Activated CD8-positive, alpha-beta T cell treated with anti-CD3 and anti-CD28 coated beads for 36 hours (primary cell): ENCODE measurements at regions not wholly inside any gene's neighbourhood (a gene's known extent, or its start where the extent isn't known, plus 50 kb on each side); places are given as distances from the start of the nearest gene placed in this dataset.

ENCODE experiments used
- ATAC-seq: fragments of 200-7000 bp; cut with Tn5 transposase; one replicate; pipeline ENCODE4 v1.10.0; 2021; ENCODE audit warnings: mild to moderate bottlenecking, moderate library complexity
- CTCF ChIA-PET: fragments of 350-600 bp; sonication (Branson Sonifier 250); formaldehyde crosslinking; loops from one replicate; lab custom pipeline; 2021; ENCODE audit warnings: antibody characterized with exemption; lab: Charles Lee
- POLR2A ChIA-PET: fragments of 350-600 bp; sonication (Branson Sonifier 250); formaldehyde crosslinking; loops from one replicate; lab custom pipeline; 2021; ENCODE audit warnings: antibody characterized with exemption; lab: Charles Lee
- DNase-seq: peaks from one replicate; pipeline ENCODE4 v3.0.0-alpha.2; 2020
- H3K27ac Mint-ChIP-seq: one replicate; pipeline ENCODE4 v1.8.0; 2021; ENCODE audit warnings: mild to moderate bottlenecking, mixed read lengths
- H3K27me3 Mint-ChIP-seq: one replicate; pipeline ENCODE4 v1.8.0; 2021; ENCODE audit warnings: mixed read lengths
- H3K36me3 Mint-ChIP-seq: one replicate; pipeline ENCODE4 v1.8.0; 2021; ENCODE audit warnings: low read depth, mixed read lengths
- H3K4me1 Mint-ChIP-seq: one replicate; pipeline ENCODE4 v1.8.0; 2021; ENCODE audit warnings: low read depth, mixed read lengths
- H3K4me3 Mint-ChIP-seq: one replicate; pipeline ENCODE4 v1.8.0; 2021; ENCODE audit warnings: mild to moderate bottlenecking, moderate library complexity, mixed read lengths
- H3K9me3 Mint-ChIP-seq: one replicate; pipeline ENCODE4 v1.8.0; 2021; ENCODE audit warnings: mixed read lengths
- intact Hi-C: fragments of 100-400 bp; cut with micrococcal nuclease; formaldehyde crosslinking; loops from one replicate; pipeline ENCODE4 v1.10.0; 2022
- TF ChIP-seq, protein P1 (sequence below): fragments of 200-600 bp; IDR thresholded peaks from one replicate; pipeline ENCODE4 v1.8.0; 2022; ENCODE audit warnings: antibody characterized with exemption, mild to moderate bottlenecking

DNA sequence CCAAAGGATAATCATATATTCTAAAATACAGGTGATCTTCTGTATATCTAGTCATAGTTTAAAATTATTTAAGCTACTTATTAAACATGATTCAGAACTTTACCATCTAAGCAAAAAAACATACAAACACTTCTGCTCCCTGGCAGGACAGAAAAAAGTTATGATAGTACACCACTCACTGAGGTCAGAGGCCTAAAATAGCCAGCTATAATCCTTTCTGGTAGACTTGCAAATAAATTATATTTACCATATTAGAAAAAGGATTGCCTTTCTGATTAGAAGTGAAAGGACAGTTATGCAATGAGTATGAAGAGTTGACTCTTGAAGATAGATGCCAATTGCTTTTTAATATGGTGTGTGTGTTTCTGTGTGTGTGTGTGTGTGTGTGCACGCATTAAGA lies 207.4 kb downstream of the BMP2 start:
- no peak for ATAC-seq
- H3K4me3 Mint-ChIP-seq, result no peak overlapping the region
- TF ChIP-seq, protein P1, sequence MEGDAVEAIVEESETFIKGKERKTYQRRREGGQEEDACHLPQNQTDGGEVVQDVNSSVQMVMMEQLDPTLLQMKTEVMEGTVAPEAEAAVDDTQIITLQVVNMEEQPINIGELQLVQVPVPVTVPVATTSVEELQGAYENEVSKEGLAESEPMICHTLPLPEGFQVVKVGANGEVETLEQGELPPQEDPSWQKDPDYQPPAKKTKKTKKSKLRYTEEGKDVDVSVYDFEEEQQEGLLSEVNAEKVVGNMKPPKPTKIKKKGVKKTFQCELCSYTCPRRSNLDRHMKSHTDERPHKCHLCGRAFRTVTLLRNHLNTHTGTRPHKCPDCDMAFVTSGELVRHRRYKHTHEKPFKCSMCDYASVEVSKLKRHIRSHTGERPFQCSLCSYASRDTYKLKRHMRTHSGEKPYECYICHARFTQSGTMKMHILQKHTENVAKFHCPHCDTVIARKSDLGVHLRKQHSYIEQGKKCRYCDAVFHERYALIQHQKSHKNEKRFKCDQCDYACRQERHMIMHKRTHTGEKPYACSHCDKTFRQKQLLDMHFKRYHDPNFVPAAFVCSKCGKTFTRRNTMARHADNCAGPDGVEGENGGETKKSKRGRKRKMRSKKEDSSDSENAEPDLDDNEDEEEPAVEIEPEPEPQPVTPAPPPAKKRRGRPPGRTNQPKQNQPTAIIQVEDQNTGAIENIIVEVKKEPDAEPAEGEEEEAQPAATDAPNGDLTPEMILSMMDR, result no peak
- ChIA-PET CTCF (no interaction called here), POLR2A (no interaction called here)
- peaks cover 10% of the 10 kb centered on the region for H3K9me3 Mint-ChIP-seq
- H3K27ac Mint-ChIP-seq, result no peak overlapping the region
- no peaks in the 10 kb centered on the region for H3K36me3 Mint-ChIP-seq
- no peak for DNase-seq
- no peaks in the 10 kb centered on the region for H3K27me3 Mint-ChIP-seq
- no peaks in the 10 kb centered on the region for H3K4me1 Mint-ChIP-seq
- intact Hi-C loops, result no loop called here

DNA sequence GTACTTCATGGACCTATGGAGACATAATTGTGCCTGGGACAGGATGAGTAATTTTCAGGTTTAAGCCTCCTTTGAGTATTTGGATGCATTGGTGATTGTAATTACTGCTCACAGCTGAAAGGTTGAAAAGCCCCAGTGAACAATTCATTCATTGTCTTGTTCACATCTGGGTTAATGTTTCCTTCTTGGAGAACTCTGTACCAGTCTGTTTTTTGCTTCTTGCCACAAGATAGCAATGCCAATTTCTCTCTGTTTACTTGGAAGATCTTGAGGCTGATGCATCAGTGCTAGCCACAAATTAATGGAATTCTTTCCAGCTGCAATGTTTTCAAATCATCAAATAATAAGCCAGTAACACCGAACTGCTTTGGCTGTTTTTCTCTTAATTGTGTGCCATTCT lies 207.8 kb downstream of the BMP2 start:
- TF ChIP-seq, protein P1, result no peak
- no peak for ATAC-seq
- Mint-ChIP-seq H3K27me3 (no peaks in the 10 kb centered on the region), H3K9me3 (peaks cover 10% of the 10 kb centered on the region), H3K4me3 (no peak overlapping the region), H3K36me3 (no peaks in the 10 kb centered on the region), H3K27ac (no peak overlapping the region), H3K4me1 (no peaks in the 10 kb centered on the region)
- intact Hi-C loops, result no loop called here
- DNase-seq, result no peak
- POLR2A ChIA-PET, result no interaction called here
- CTCF ChIA-PET, result no interaction called here

DNA sequence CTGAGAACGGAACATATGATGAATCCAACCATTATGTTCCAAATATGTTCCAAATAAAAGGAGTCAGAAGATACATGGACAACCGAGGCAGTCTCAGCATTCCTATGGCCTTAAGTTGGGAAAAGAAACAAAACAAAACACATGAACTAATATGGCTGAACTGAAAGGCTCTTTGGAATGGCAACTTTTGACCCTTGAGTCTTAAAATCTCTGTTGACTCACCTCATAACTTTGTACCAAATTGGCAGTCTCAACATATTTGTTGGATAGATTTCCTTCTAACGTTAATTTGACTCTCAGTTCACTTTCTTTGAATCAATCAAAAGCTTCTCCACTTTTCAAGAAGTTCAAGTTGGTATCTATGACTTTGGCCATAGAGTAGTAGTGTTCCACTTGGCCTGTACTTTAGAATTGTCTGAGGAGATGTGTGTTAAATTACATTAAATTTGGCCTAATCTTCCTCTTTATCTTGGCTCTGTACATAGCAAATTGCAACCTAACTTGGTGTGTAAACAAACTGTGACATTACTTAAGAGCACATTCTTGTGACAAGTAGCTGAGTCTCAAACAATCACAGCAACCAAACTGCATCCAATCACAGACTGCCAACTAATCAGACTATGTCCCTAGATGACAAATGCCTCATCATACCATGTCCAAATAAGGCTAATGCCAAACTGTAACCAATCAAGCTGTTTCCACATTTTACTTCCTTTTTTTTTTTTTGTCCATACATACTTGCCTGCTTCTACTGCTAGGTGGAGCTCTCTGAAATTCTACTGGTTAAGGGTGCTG lies 208.8 kb downstream of the BMP2 start:
- Mint-ChIP-seq H3K27ac (no peak overlapping the region), H3K4me1 (no peaks in the 10 kb centered on the region), H3K4me3 (no peak overlapping the region), H3K9me3 (peaks cover 10% of the 10 kb centered on the region), H3K27me3 (no peaks in the 10 kb centered on the region), H3K36me3 (no peaks in the 10 kb centered on the region)
- ChIA-PET POLR2A (no interaction called here), CTCF (no interaction called here)
- DNase-seq (no peak), ATAC-seq (no peak)
- TF ChIP-seq, protein P1, result no peak
- intact Hi-C loops, result no loop called here

DNA sequence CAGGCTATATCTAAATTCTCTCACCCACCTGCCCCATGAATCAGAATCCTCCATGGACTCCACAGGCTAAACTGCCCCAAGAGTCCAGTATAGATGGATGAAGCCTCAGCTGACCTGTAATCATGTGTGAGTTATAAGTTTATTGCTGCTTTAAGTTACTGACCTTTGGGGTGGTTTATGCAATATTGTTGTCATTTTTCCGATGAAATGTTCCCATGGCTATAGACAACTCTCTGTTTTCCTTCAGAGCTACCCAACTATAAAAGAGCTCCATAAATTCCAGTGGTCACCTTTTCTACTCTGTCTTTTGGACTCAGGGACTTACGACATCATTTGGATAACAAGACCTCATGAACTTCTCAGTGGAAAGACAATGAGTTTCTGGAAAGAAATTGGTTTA lies 212.1 kb downstream of the BMP2 start:
- H3K27ac Mint-ChIP-seq, result no peak overlapping the region
- CTCF ChIA-PET, result no interaction called here
- no peaks in the 10 kb centered on the region for H3K36me3 Mint-ChIP-seq
- intact Hi-C loops, result no loop called here
- TF ChIP-seq, protein P1, result no peak
- peaks cover 11% of the 10 kb centered on the region for H3K9me3 Mint-ChIP-seq
- no peak for ATAC-seq
- H3K4me1 Mint-ChIP-seq, result no peaks in the 10 kb centered on the region
- H3K27me3 Mint-ChIP-seq, result no peaks in the 10 kb centered on the region
- no peak overlapping the region for H3K4me3 Mint-ChIP-seq
- DNase-seq, result no peak
- POLR2A ChIA-PET, result no interaction called here

DNA sequence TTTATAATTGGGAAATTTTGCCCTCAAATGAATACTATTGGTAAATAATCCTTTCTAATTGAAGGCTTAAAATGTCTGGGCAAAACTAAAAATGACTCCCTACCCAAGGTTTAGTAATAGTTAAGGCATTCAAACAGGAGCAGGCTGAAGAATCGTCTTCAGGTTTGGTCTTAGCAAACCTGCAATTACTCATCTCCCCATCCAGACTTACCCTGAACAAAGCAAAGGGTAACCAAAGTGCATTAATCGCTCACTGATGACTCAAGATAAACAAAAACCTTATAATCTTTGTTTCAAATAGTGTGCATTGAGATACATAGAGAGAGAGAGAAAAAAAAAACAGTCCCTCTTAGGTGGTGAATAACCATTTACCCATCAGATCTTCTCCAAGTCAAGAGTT lies 225.5 kb downstream of the BMP2 start:
- H3K4me1 Mint-ChIP-seq, result no peaks in the 10 kb centered on the region
- peaks cover 22% of the 10 kb centered on the region for H3K9me3 Mint-ChIP-seq
- ChIA-PET POLR2A (no interaction called here), CTCF (no interaction called here)
- no peaks in the 10 kb centered on the region for H3K36me3 Mint-ChIP-seq
- DNase-seq (no peak), ATAC-seq (no peak)
- no peaks in the 10 kb centered on the region for H3K27me3 Mint-ChIP-seq
- H3K27ac Mint-ChIP-seq, result no peak overlapping the region
- intact Hi-C loops, result no loop called here
- H3K4me3 Mint-ChIP-seq, result no peak overlapping the region
- TF ChIP-seq, protein P1, result no peak
